Adrenal gland (tissue), 9 donors: ENCODE measurements at regions not wholly inside any gene's neighbourhood (a gene's known extent, or its start where the extent isn't known, plus 50 kb on each side); places are given as distances from the start of the nearest gene placed in this dataset.

Experiments
- DNase-seq, 7 donors: peaks; one replicate each; pipeline ENCODE4 v3.0.0-alpha.2; 2019 to 2020
- H3K27ac ChIP-seq, 5 donors: fragments of 200-600 bp; sonication (generic) in 4 of 5; 1 replicate in 3 of 5; 2 replicates in 2 of 5; pipeline versions ENCODE4 v1.5.1 to v1.8.0; 2016 to 2020; ENCODE audit warnings: mild to moderate bottlenecking in 1 of 5
- H3K27me3 ChIP-seq: fragments of 200-600 bp; 2 replicates; pipeline ENCODE4 v1.8.0; 2021
- H3K36me3 ChIP-seq, 2 donors: fragments of 200-600 bp; replicated peaks in 1 of 2; 1 replicate in 1 of 2; 2 replicates in 1 of 2; pipeline versions ENCODE4 v1.5.1 to v1.8.0; 2018 to 2022
- H3K4me1 ChIP-seq, 2 donors: fragments of 200-600 bp; replicated peaks in 1 of 2; 1 replicate in 1 of 2; 2 replicates in 1 of 2; pipeline versions ENCODE4 v1.5.1 to v1.8.0; 2018 to 2021
- H3K4me3 ChIP-seq, 4 donors: fragments of 200-600 bp; sonication (generic) in 3 of 4; one replicate each; pipeline ENCODE4 v1.5.1; 2016 to 2018
- H3K9me3 ChIP-seq, 3 donors: fragments of 200-600 bp; sonication (generic) in 1 of 3; replicated peaks in 1 of 3; 1 replicate in 2 of 3; 2 replicates in 1 of 3; pipeline versions ENCODE4 v1.5.1 to v1.8.0; 2016 to 2021
- POLR2A ChIP-seq, 2 donors: fragments of 450-650 bp; IDR thresholded peaks; one replicate each; pipeline ENCODE4 v1.6.1; 2017; ENCODE audit warnings: antibody characterized with exemption in 2 of 2, mild to moderate bottlenecking in 2 of 2, moderate library complexity in 1 of 2
- WGBS, 4 donors: extraction: QIAGEN DNeasy Blood & Tissue Kit in 2 of 4; methylation state at CpG; one replicate each; pipeline versions ENCODE4 v1.1.5 to v1.1.7; 2013 to 2017; 5-methylcytosine and 5-hydroxymethylcytosine counted together
- intact Hi-C, 2 donors: fragments of 100-400 bp; cut with DNase I; formaldehyde crosslinking; loops; one replicate each; pipeline versions ENCODE4 v1.14.1 to v1.15.0; 2022 to 2023
- TF ChIP-seq, protein P1 (sequence below), 6 experiments: fragments of 450-650 bp in 4 of 6; fragments of 200-600 bp in 2 of 6; sonication (generic) in 1 of 6; IDR thresholded peaks; 1 replicate in 5 of 6; 2 replicates in 1 of 6; pipeline versions ENCODE4 v1.5.1 to v1.8.0; 2016 to 2021; ENCODE audit warnings: antibody characterized with exemption in 6 of 6, mild to moderate bottlenecking in 2 of 6, moderate library complexity in 1 of 6
- donor health status: healthy with polysubstance abuse.
- donor health status: Bipolar disorder and iron deficiency.
- donor health status: DM: yes; HTN: yes; CAD: no.
- donor health status: DM: no; HTN: no; CAD: no.
- donor health status: DM: no; HTN: no; CAD: no.

DNA sequence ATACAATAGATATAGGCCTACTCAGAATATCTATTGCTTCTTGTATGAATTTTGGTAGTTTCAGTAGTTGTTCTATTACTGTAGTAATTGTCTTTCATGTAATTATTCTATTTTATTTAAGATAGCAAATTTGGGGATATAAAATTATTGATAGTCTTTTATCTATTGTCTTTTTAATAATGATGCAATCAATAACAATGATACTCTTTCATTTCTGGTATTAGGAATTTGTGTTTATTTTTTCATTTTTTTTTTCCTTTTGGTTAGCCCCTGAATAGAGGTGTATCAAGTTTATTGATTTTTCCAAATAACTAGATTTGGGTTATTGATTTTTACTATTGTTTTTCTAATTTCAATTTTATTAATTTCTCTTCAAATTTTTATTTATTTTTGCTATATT lies 1503.7 kb downstream of the REEP3 start:
- no peaks in the 10 kb centered on the region for H3K9me3 ChIP-seq
- no peak for TF ChIP-seq POLR2A (IDR thresholded peaks at IDR 0.05)
- TF ChIP-seq, protein P1, sequence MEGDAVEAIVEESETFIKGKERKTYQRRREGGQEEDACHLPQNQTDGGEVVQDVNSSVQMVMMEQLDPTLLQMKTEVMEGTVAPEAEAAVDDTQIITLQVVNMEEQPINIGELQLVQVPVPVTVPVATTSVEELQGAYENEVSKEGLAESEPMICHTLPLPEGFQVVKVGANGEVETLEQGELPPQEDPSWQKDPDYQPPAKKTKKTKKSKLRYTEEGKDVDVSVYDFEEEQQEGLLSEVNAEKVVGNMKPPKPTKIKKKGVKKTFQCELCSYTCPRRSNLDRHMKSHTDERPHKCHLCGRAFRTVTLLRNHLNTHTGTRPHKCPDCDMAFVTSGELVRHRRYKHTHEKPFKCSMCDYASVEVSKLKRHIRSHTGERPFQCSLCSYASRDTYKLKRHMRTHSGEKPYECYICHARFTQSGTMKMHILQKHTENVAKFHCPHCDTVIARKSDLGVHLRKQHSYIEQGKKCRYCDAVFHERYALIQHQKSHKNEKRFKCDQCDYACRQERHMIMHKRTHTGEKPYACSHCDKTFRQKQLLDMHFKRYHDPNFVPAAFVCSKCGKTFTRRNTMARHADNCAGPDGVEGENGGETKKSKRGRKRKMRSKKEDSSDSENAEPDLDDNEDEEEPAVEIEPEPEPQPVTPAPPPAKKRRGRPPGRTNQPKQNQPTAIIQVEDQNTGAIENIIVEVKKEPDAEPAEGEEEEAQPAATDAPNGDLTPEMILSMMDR (IDR thresholded peaks at IDR 0.05), result no peak
- no peak for DNase-seq
- no peaks in the 10 kb centered on the region for H3K4me1 ChIP-seq
- intact Hi-C loops, result no loop called here
- H3K27me3 ChIP-seq, result no peaks in the 10 kb centered on the region
- H3K4me3 ChIP-seq, result no peak overlapping the region
- no peaks in the 10 kb centered on the region for H3K36me3 ChIP-seq
- no peak overlapping the region for H3K27ac ChIP-seq

GRCh38 chr10:65030263-65030662 lies 1509.1 kb downstream of the REEP3 start:
- intact Hi-C loops, result no loop called here
- no peaks in the 10 kb centered on the region for H3K36me3 ChIP-seq
- no peak for DNase-seq
- TF ChIP-seq, protein P1 (IDR thresholded peaks at IDR 0.05), result no peak
- no peak for TF ChIP-seq POLR2A (IDR thresholded peaks at IDR 0.05)
- H3K4me1 ChIP-seq, result no peaks in the 10 kb centered on the region
- no peaks in the 10 kb centered on the region for H3K27me3 ChIP-seq
- no peak overlapping the region for H3K4me3 ChIP-seq
- no peaks in the 10 kb centered on the region for H3K9me3 ChIP-seq
- H3K27ac ChIP-seq, result no peak overlapping the region

- Histone ChIP-seq H3K36me3 (no peaks in the 10 kb centered on the region), H3K4me1 (no peaks in the 10 kb centered on the region), H3K4me3 (no peak overlapping the region), H3K27ac (no peak overlapping the region), H3K27me3 (no peaks in the 10 kb centered on the region), H3K9me3 (no peaks in the 10 kb centered on the region)
- TF ChIP-seq, protein P1 (IDR thresholded peaks at IDR 0.05), result no peak
- TF ChIP-seq POLR2A (IDR thresholded peaks at IDR 0.05), result no peak
- intact Hi-C loops, result no loop called here
- no peak for DNase-seq
- WGBS, 4 donors, result 47 to 69% (median 56%) methylated on average over 4 of the region's 4 CpGs
Measured at GRCh38 chr10:65032867-65033769, 1511.9 kb downstream of the REEP3 start.

DNA sequence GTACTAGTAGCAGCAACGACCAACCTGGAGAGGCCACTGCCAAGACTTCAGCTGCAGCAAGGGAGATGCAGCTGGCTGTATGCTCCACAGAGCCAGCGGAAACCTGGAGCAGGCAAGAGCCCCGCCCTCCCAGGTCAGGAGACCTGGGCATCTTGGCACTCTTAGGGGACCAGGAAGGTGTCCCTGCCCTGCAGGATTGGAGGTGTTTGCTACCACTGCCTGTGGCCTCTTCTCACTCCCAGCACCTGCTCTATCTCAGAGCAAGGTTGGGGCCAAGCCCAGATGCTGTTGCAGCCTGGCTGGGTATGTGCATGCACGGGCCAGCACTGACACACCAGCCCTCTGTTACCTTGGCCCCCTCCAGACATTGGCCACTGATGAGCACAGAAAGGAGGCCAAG lies 1512.8 kb downstream of the REEP3 start:
- no peaks in the 10 kb centered on the region for H3K4me1 ChIP-seq
- intact Hi-C loops, result no loop called here
- WGBS, 4 donors, result 71 to 75% (median 75%) methylated on average over 2 to 4 of the region's 4 CpGs
- DNase-seq, result no peak
- no peak overlapping the region for H3K4me3 ChIP-seq
- TF ChIP-seq, protein P1 (IDR thresholded peaks at IDR 0.05), result no peak
- no peak for TF ChIP-seq POLR2A (IDR thresholded peaks at IDR 0.05)
- H3K9me3 ChIP-seq, result no peaks in the 10 kb centered on the region
- H3K27ac ChIP-seq, result no peak overlapping the region
- no peaks in the 10 kb centered on the region for H3K27me3 ChIP-seq
- H3K36me3 ChIP-seq, result no peaks in the 10 kb centered on the region
